Gastroesophageal sphincter (tissue), 3 donors: ENCODE measurements at regions not wholly inside any gene's neighbourhood (a gene's known extent, or its start where the extent isn't known, plus 50 kb on each side); places are given as distances from the start of the nearest gene placed in this dataset.

Experiments
- POLR2A ChIP-seq, 2 donors: fragments of 450-650 bp; IDR thresholded peaks; one replicate each; pipeline ENCODE4 v1.6.1; 2017; ENCODE audit warnings: antibody characterized with exemption in 2 of 2, mild to moderate bottlenecking in 2 of 2, moderate library complexity in 1 of 2
- TF ChIP-seq, protein P1 (sequence below), 4 experiments: fragments of 200-600 bp in 2 of 4; fragments of 450-650 bp in 2 of 4; sonication (generic) in 1 of 4; IDR thresholded peaks; one replicate each; pipeline ENCODE4 v1.5.1; 2017 to 2019; ENCODE audit warnings: antibody characterized with exemption in 4 of 4, mild to moderate bottlenecking in 2 of 4, moderate library complexity in 2 of 4

DNA sequence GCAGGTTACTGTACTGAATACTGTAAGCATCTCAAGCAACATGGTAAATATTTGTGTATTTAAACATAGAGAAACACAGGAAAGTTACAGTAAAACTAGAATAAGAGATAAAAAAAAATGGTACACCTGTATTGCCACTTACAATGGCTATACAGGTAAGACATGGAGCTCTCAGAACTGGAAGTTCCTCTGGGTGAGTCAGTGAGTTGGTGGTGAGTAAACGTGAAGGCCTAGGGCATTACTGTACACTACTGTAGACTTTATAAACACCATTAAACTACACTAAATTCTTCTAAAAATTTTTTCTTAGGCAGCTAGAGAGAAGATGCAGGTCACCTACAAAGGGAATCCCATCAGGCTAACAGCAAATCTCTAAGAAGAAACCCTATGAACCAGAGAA is 872.9 kb downstream of the TAF11L14 start:
- TF ChIP-seq, protein P1, sequence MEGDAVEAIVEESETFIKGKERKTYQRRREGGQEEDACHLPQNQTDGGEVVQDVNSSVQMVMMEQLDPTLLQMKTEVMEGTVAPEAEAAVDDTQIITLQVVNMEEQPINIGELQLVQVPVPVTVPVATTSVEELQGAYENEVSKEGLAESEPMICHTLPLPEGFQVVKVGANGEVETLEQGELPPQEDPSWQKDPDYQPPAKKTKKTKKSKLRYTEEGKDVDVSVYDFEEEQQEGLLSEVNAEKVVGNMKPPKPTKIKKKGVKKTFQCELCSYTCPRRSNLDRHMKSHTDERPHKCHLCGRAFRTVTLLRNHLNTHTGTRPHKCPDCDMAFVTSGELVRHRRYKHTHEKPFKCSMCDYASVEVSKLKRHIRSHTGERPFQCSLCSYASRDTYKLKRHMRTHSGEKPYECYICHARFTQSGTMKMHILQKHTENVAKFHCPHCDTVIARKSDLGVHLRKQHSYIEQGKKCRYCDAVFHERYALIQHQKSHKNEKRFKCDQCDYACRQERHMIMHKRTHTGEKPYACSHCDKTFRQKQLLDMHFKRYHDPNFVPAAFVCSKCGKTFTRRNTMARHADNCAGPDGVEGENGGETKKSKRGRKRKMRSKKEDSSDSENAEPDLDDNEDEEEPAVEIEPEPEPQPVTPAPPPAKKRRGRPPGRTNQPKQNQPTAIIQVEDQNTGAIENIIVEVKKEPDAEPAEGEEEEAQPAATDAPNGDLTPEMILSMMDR (IDR thresholded peaks at IDR 0.05): no peak
- TF ChIP-seq POLR2A (IDR thresholded peaks at IDR 0.05): no peak
